GM12878 (cell line): ENCODE measurements at regions not wholly inside any gene's neighbourhood (a gene's known extent, or its start where the extent isn't known, plus 50 kb on each side); places are given as distances from the start of the nearest gene placed in this dataset.

Experiments used
- ATAC-seq: fragments of 200-7000 bp; cut with Tn5 transposase; 3 replicates; pipeline ENCODE4 v1.9.1; 2020; ENCODE audit warnings: mild to moderate bottlenecking, moderate library complexity
- BruUV-seq: library from RNA; stranded (reverse); fragments of 400-500 nt; replicated peaks from 2 replicates; lab custom pipeline; 2021; lab: Mats Ljungman, UMichigan
- CTCF ChIA-PET: fragments of 300-600 bp; sonication (Branson Sonifier 250); formaldehyde crosslinking; extraction: SDS; loops from one replicate; lab custom pipeline; 2021; ENCODE audit warnings: inconsistent platforms; lab: Yijun Ruan, JAX
- POLR2A ChIA-PET: fragments of 350-600 bp; formaldehyde crosslinking; extraction: SDS; loops from one replicate; lab custom pipeline; 2021; ENCODE audit warnings: inconsistent platforms; lab: Charles Lee
- RAD21 ChIA-PET: fragments of 300-600 bp; sonication (Branson Sonifier 250); formaldehyde crosslinking; loops from one replicate; lab custom pipeline; 2023; ENCODE audit warnings: antibody characterized with exemption; ENCODE audit not compliant: unreplicated experiment; lab: Charles Lee
- SMC1A ChIA-PET: fragments of 300-600 bp; sonication (Branson Sonifier 250); formaldehyde crosslinking; loops from one replicate; lab custom pipeline; 2023; ENCODE audit not compliant: unreplicated experiment, uncharacterized antibody; lab: Charles Lee
- DNase-seq: peaks from one replicate; pipeline ENCODE4 v3.0.0-alpha.2; 2011; ENCODE audit warnings: low read depth, low spot score
- FAIRE-seq: peaks from 3 replicates; lab custom pipeline; 2011; peaks lifted over from hg19 to GRCh38; lab: Jason Lieb, UNC
- H2AFZ ChIP-seq: 2 replicates; pipeline ENCODE4 v1.6.0; 2011; ENCODE audit warnings: low read depth, low read length, control low read depth; ENCODE audit not compliant: control insufficient read depth
- H3K27ac ChIP-seq: 2 replicates; pipeline ENCODE4 v1.5.1; 2011; ENCODE audit warnings: control low read depth; ENCODE audit not compliant: control insufficient read depth, insufficient read depth
- H3K27me3 ChIP-seq, 2 experiments: replicated peaks in 1 of 2; 2 replicates each; pipeline versions ENCODE4 v1.6.0 to v1.6.1; 2011; ENCODE audit warnings: low read length in 1 of 2; ENCODE audit not compliant: control insufficient read depth in 2 of 2, insufficient read depth in 2 of 2
- H3K36me3 ChIP-seq, 2 experiments: 2 replicates each; pipeline ENCODE4 v1.5.1; 2011; ENCODE audit warnings: low read length in 1 of 2; ENCODE audit not compliant: control insufficient read depth in 2 of 2, insufficient read depth in 2 of 2
- H3K4me1 ChIP-seq: 2 replicates; pipeline ENCODE4 v1.6.1; 2011; ENCODE audit warnings: mild to moderate bottlenecking, low read length, moderate library complexity, mixed read lengths; ENCODE audit not compliant: control insufficient read depth, insufficient read depth
- H3K4me2 ChIP-seq: 2 replicates; pipeline ENCODE4 v1.6.0; 2011; ENCODE audit warnings: control low read depth; ENCODE audit not compliant: control insufficient read depth, insufficient read depth
- H3K4me3 ChIP-seq: fragments of 200-600 bp; sonication (generic); 2 replicates; pipeline ENCODE4 v1.5.1; 2016
- H3K79me2 ChIP-seq: 2 replicates; pipeline ENCODE4 v1.6.0; 2011; ENCODE audit warnings: low read length; ENCODE audit not compliant: control insufficient read depth, insufficient read depth
- H3K9ac ChIP-seq: 2 replicates; pipeline ENCODE4 v1.8.0; 2011; ENCODE audit warnings: low read length, control low read depth, mixed read lengths; ENCODE audit not compliant: control insufficient read depth, insufficient read depth
- H3K9me3 ChIP-seq: replicated peaks from 3 replicates; pipeline ENCODE4 v1.5.1; 2011; ENCODE audit warnings: mild to moderate bottlenecking, low read length; ENCODE audit not compliant: control insufficient read depth, insufficient read depth
- H4K20me1 ChIP-seq: 2 replicates; pipeline ENCODE4 v1.6.0; 2011; ENCODE audit not compliant: control insufficient read depth, insufficient read depth
- ATF3 ChIP-seq: IDR thresholded peaks from 2 replicates; pipeline ENCODE4 v1.6.1; 2011; ENCODE audit warnings: low read depth, mild to moderate bottlenecking, low read length, moderate library complexity, borderline replicate concordance; ENCODE audit errors: extremely low read depth
- CTCF ChIP-seq, 3 experiments: IDR thresholded peaks in 2 of 3; conservative IDR thresholded peaks in 1 of 3; 2 replicates each; pipeline ENCODE4 v1.5.1; 2011; ENCODE audit warnings: low read depth in 3 of 3, low read length in 3 of 3, mild to moderate bottlenecking in 3 of 3, control low read depth in 2 of 3, moderate library complexity in 2 of 3, inconsistent platforms in 1 of 3, mixed read lengths in 1 of 3; ENCODE audit not compliant: control insufficient read depth in 2 of 3, insufficient read depth in 1 of 3; ENCODE audit errors: extremely low read depth in 1 of 3
- KAT2A ChIP-seq: conservative IDR thresholded peaks from 2 replicates; pipeline ENCODE4 v1.6.1; 2011; ENCODE audit warnings: low read depth, low read length; ENCODE audit not compliant: control insufficient read depth
- NBN ChIP-seq: fragments of 450-650 bp; IDR thresholded peaks from 2 replicates; pipeline ENCODE4 v1.6.1; 2016
- RAD21 ChIP-seq: IDR thresholded peaks from 2 replicates; pipeline ENCODE4 v1.6.1; 2011; ENCODE audit warnings: mild to moderate bottlenecking, low read depth, low read length, moderate library complexity; ENCODE audit not compliant: insufficient read depth
- RUNX3 ChIP-seq: IDR thresholded peaks from 2 replicates; pipeline ENCODE4 v1.6.1; 2012; ENCODE audit warnings: low read length, inconsistent platforms
- SMC3 ChIP-seq: IDR thresholded peaks from 2 replicates; pipeline ENCODE4 v1.6.1; 2011; ENCODE audit warnings: low read length, improper control_type of control experiment, borderline replicate concordance
- SREBF2 ChIP-seq: IDR thresholded peaks from 2 replicates; pipeline ENCODE4 v1.6.1; 2012; ENCODE audit warnings: mild to moderate bottlenecking, low read length
- WGBS: methylation state at CpG from one replicate; pipeline ENCODE4 v1.1.6; 2016; ENCODE audit warnings: low lambda C conversion rate; ENCODE audit not compliant: insufficient replicate concordance, insufficient coverage; ENCODE audit errors: missing lambda C conversion rate; 5-methylcytosine and 5-hydroxymethylcytosine counted together
- in situ Hi-C: fragments of 300-500 bp; cut with MboI; formaldehyde crosslinking; loops from 9 replicates; pipeline ENCODE4 v1.14.3; 2018; ENCODE audit warnings: mixed read lengths
- intact Hi-C: fragments of 100-400 bp; cut with micrococcal nuclease; formaldehyde crosslinking; loops from one replicate; pipeline ENCODE4 v1.14.2; 2022; ENCODE audit not compliant: unreplicated experiment
- TF ChIP-seq, protein P1 (sequence below): fragments of 450-650 bp; IDR thresholded peaks from 2 replicates; pipeline ENCODE4 v1.6.1; 2016; ENCODE audit warnings: mild to moderate bottlenecking

- no peak for TF ChIP-seq ATF3
- TF ChIP-seq, protein P1, sequence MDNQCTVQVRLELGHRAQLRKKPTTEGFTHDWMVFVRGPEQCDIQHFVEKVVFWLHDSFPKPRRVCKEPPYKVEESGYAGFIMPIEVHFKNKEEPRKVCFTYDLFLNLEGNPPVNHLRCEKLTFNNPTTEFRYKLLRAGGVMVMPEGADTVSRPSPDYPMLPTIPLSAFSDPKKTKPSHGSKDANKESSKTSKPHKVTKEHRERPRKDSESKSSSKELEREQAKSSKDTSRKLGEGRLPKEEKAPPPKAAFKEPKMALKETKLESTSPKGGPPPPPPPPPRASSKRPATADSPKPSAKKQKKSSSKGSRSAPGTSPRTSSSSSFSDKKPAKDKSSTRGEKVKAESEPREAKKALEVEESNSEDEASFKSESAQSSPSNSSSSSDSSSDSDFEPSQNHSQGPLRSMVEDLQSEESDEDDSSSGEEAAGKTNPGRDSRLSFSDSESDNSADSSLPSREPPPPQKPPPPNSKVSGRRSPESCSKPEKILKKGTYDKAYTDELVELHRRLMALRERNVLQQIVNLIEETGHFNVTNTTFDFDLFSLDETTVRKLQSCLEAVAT, result no peak
Observed at GRCh38 chr7:142604671-142605070, 144.6 kb upstream of the PRSS1 start (continued).

- ATAC-seq (peak; percentile 74), FAIRE-seq (no peak)
- no peaks in the 10 kb centered on the region for H3K27me3 ChIP-seq
- no peaks in the 10 kb centered on the region for H3K9me3 ChIP-seq
- ChIA-PET RAD21 (interaction anchor here (0.7 to 1.7 kb wide), 25 partner anchors 9 to 611 kb away, joined by 3 to 14 read pairs (median 4); no protein-coding TSS in a partner anchor), POLR2A (no interaction called here)
- no peaks in the 10 kb centered on the region for H4K20me1 ChIP-seq
- H3K27ac ChIP-seq, result no peak overlapping the region
- H3K4me3 ChIP-seq, result no peak overlapping the region
- intact Hi-C loops, result loop anchor here (1.0 to 10.0 kb wide), 3 partner anchors 179 to 611 kb away; no protein-coding TSS in a partner anchor
- no peak overlapping the region for H3K4me2 ChIP-seq
- H3K4me1 ChIP-seq, result no peaks in the 10 kb centered on the region
- no peak overlapping the region for H2AFZ ChIP-seq
- BruUV-seq, result no TSS peak
- TF ChIP-seq CTCF (IDR thresholded peaks at IDR 0.05 in 2 of 3, conservative IDR thresholded peaks at IDR 0.05 in 1 of 3; ENCODE audit: control insufficient read depth in 2 of 3, extremely low read depth in 1 of 3, insufficient read depth in 1 of 3, low read depth in 3 of 3, low read length in 3 of 3) (peak; percentile 74 to 81 (median 81)), SREBF2 (no peak), SMC3 (peak; percentile 65; the same call in 1 of the 2 replicates), KAT2A (no peak), NBN (no peak), RAD21 (peak; percentile 82), RUNX3 (peak; percentile 17; the same call in 1 of the 2 replicates)
- TF ChIP-seq, all 136 proteins: peak for 4
- Histone ChIP-seq H3K79me2 (no peaks in the 10 kb centered on the region), H3K36me3 (no peaks in the 10 kb centered on the region), H3K9ac (no peak overlapping the region)
- SMC1A ChIA-PET, result interaction anchor here (0.6 to 2.1 kb wide), 25 partner anchors 9 to 611 kb away, joined by 3 to 13 read pairs (median 4); no protein-coding TSS in a partner anchor
- WGBS, result 10% methylated on average over 9 of the region's 9 CpGs
- DNase-seq, result no peak
- CTCF ChIA-PET, result interaction anchor here (0.6 to 3.4 kb wide), 48 partner anchors 9 to 611 kb away, joined by 3 to 25 read pairs (median 4); no protein-coding TSS in a partner anchor
- in situ Hi-C loops, result no loop called here
Observed at GRCh38 chr7:142603870-142604448, 145.3 kb upstream of the PRSS1 start.
